CD4-positive, alpha-beta T cell treated with Interleukin-15 for 4 hours (primary cell): ENCODE measurements at regions not wholly inside any gene's neighbourhood (a gene's known extent, or its start where the extent isn't known, plus 50 kb on each side); places are given as distances from the start of the nearest gene placed in this dataset.

Source experiments
- DNase-seq: peaks from one replicate; pipeline ENCODE4 v3.0.0-alpha.2; 2020; ENCODE audit warnings: low spot score

DNA sequence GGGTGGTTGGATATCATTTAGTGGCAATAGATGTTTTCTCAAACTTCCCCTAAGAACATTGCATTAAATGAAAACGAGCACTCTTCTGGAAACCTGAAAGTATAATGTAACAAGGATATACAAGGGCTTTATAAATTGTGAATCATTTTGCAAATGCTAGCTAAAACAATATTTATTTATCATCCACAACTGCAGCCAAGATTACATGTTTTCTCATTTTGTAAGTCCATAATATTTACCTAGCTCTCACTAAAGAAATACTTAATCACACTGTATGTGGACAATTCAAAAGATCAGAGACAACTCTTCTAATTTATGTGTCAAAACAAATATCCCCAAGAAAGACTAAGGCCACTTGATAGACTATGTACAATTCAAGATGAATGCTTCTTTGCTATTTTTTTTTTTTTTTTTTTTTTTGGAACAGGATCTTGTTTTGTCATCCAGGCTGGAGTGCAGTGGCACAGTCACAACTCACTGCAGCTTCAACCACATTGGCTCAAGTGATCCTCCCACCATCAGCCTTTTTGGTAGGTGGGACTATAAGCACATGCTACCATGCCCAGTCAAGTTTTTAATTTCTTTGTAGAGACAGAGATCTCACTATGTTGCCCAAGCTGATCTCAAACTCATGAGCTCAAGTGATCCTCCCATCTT lies 427.7 kb upstream of the THBS1 start:
- no peak for DNase-seq

DNA sequence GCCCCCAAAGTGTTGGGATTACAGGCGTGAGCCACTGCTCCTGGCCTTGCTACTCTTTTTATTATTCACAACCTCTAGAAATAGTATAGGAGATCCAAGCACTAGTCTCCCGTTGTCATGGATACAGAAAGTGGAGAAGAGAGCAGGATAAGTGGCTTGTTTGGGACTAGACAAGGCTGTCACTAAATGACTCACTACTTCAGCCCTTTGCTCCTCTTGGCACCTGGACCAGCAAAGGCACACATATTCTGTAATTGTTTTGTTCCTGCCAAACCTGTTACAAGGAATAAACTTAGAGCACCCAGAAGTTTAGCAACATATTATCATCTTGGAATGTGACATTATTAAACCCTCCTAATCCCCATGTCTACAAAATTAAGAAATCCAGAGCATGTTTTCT lies 427.2 kb upstream of the THBS1 start:
- no peak for DNase-seq

DNA sequence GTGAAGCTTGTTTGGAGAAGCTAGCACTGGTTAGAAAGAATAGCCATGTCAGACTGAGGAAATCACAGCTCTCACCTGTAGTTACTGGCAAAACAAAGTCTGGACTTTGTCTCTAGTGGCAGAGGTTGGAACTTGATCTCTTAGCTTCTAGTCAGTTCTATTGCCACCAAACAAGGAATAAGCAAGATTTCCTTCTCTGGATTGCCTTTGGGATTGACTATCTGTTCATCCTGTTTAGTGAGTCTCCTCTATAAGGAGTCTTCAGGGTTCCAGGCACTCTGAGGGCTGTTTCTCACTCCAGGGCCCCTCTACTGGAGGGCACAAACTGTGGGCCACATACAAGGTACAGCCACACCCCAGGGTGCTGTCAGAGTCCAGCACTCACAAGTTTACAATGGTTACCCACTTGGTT lies 426.6 kb upstream of the THBS1 start:
- no peak for DNase-seq

DNA sequence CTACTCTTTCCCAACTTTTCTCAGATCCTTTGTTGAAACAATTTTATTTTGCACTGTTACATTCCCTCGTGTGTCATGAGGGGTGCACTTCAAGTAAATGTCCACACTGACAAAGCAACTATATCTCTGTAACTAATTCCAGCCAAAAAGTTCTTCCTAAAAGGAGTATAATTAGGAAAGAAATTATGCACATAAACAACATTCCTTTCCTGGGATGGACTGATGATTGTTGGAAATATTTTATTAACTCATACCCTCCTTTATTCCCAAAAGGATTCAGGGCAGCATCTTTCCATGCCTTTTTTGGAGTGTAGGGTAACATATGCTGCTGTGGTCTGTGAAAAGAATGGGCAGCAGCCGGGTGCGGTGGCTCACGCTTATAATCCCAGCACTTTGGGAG lies 426.1 kb upstream of the THBS1 start:
- no peak for DNase-seq

DNA sequence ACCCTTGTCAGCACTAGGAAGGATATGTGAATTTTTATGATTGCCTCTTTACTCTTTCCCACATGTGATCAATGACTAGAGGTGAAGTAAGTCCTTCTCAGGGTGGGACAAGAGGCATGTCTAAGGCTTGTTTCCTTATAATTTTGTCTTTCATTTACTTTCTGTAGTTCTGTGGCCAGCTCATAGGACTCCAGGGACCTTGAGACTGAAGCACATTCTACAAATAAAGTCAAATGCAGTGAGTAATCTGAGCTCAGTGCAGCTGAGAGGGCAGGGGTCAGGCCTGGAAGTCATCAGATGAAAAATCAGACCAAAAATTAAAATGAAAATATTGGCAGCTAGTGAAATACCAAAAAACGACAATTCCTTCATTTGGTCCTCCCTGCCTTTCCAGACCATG lies 424.7 kb upstream of the THBS1 start:
- DNase-seq: no peak

DNA sequence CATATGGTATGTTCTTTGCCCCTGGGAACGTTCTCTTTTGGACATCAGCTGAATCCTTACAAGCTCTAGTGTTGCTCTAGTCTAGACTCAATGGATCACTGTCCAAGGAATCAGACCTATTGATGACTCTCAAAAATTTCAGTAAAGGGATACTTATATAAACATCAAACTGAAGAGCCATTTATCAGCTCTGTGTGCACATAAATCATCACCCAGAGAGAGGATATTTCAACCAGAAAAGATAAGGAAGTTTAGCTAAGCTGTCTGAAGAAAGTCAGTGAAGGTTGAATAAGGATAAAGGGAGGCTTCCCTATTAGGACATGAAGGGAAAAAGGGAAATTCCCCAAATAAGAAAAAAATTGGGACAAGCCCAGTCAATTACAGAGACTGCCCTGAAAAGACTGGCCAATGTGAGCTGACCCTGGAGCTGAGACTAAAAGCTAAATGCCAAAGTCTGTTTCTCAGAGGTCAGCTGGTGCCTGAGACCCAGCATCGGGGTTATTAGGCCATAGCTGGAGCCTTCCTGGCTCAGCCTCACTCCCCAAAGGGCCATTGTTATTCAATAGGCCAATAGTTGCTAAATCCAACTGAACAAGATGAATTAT lies 424.1 kb upstream of the THBS1 start:
- DNase-seq: no peak

DNA sequence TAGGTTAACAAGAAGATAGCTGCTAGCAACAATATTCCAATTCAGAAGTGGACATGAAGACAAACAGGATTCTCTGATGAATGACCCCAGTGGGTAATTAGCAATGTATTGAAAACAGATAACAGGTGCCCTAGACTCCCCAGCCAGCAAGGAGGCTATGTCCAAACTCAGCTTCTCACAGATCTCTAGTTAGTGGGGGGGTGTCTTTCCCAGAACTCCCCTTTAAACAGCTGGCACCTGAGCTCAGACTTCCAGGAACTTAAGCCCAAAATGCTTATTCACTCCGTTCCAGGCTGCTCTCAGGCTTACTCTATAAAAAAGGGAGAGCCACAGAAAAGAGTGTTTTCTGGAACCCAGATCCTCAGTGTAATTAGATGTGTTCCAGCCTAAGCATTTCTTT lies 423.0 kb upstream of the THBS1 start:
- no peak for DNase-seq

DNA sequence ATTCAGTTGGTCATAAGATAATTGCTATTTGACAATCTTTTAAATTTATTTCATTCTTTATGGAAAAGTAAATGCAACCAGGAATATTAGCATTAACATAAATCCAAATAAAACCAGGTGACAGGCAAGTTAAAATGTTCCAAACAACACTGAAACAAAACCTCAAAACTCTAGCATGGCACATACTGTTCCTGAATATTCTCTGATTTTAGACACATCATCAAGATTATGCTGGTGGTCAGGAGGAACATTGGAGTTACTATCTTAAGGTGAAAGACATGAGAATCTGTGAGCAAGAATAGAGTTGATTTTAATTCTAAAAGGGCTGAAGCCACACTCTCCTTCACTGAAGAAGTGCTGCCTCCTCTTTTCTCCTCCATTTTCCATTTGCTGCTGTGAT lies 421.0 kb upstream of the THBS1 start:
- no peak for DNase-seq

DNA sequence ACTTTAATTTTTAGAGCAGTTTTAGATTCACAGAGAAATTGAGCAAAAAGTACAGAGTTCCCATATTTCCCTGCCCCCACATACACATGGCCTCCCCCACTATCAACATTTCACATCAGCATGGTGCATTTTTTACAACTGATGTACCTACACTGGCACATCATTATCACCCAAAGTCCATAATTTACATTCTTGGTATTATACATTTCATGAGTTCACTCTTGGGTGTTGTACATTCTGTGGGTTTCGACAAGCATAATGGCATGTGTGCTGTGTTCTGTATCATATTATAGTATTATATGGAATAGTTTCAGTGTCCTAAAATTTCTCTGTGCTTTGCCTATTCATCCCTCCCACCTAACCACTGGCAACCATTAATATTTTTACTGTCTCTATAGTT lies 419.8 kb upstream of the THBS1 start:
- no peak for DNase-seq

DNA sequence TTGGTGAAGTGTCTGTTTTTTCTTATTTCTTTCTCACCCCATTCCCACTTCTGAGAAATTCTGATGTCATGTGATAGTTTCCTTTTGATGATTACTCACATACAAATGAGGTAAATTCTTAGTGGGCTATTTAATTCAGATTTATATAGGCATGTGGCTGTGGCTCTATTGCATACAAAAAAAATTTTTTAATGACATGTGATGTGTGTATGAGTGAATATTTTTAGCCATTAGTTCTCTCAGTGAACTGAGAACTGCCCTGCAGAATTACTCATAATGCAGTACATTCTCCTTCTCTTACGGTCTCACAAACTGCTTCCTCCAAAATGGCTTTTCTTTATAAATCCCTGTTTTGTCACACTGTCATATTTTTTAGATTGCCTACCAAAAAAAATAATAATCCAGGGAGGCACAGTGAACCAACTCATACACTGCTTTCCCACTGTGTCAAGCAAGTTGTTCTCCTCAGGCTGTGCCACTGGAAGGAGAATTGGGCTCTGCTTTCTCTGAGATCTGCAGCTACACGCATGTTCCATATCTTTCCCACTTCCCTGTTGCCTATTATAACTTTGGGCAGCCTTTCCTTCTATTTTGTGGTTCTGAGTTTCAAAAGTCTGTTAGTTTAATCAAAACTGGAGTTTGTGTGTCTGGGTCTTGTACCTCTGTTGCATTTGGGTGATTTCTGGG lies 415.7 kb upstream of the THBS1 start:
- DNase-seq: no peak

DNA sequence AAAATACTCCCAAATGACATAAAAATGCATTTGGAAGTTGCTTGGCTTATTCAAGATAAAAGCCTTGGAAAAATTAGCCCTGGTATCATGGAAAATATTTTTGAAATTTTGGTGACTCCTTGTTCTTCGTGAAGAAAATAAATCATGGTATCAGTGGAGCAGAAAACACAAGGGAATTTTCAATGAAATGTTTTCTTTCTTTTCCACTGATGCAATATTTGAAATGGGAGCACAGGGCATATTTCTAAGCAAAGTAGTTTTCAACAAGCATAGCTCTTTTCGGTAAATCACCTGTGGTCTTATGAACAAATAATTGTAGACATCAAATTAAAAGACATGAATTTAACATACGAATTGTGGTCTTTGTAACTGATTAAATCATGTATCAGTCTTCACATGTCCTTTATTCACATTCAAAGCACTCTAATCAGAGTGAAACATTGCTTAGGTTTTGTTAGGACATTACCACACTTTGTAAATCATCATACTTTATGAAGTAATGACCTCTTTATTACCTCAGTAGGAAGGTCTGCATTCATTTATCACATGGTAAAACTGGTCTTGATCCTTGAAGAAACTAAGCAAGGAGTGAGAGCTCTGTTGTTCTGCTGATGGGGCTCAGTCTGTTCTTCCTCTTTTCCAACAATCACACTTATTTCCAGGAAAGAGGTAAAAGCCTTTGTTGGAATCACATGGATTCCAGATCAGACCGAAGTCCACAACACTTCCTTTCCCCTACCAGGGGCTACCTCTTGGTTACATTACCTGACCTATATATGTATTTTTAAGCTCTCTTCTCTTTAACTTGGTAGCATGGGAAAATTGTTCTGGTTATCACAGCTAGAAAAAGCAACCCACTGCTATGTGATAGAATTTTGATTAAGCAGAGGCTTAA lies 413.5 kb upstream of the THBS1 start:
- DNase-seq: no peak

DNA sequence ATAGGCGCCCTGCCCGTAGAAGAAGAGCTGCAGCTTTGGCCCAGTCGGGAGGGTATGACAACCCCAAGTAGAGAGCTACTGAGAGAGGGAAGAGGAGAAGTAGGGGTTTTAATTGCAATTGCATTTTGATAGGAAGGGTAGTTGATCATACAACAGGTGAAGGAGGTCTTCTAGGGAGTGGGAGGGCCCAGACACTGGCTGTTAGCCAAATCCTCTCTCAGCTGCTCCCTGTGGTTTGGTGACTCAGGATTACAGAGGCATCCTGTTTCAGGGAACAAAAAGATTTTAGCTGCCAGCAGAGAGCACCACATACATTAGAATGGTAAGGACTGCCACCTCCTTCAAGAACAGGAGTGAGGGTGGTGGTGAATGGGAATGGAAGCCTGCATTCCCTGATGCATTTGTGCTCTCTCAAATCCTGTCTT lies 408.9 kb upstream of the THBS1 start:
- DNase-seq: no peak

DNA sequence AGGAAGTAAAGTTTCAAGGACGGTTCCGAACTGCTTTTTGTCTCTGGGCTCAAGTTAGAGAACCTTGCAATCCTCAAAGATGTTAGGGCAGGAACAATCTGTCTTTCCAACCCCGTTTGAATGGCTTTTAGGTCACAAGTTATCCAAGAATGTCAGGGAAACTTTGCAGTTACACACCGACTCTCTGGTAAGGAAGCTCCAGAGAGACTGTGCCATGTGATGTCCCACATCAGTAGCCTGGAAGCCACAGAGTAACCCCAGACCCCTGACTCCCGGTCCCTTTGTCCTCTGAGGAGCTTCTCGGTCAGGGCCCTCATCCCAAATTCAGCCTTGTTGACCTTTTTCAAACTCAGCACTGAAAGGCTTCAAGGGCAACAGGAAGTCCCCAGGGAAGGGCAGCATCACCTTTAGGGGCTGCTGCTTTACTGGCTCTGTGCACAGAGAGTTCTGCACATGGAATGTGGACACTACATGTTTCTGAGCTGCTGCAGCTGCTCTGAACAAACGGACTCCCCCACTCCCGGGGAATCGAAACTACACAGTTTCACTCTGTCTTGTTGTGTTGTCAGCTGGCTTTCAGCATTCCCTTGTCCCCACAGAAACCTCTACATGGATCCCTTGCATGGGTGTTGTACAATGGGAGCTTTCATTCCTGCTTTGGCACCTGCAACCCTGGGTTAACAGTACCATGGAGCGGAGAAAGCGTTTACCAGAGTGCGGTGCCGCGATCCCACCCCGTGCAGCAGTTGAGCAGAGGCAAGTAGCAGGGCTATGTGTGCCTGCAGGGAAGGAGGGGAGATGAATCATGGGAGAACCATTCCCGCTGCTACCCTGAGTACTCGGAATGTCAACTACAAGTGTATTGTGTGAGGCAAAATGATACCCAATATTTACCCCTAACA lies 408.2 kb upstream of the THBS1 start:
- DNase-seq: no peak

DNA sequence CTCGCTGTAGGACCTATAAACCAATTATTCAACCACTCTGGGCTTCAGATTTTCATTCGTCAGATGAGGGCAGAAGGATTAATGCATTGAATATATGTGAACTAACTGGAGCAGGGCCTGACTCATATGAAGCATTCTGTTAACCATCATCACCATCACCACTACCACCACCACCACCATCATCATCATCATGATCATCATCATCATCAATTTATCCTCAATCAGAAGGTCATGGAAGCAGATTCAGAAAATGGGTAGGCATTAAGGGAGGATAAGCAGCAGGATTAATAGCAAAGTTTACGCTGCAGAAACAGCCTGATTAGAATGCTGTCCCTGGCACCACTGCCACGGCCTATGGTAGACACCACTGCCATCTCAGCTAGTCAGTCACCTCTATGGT lies 407.5 kb upstream of the THBS1 start:
- DNase-seq: no peak

DNA sequence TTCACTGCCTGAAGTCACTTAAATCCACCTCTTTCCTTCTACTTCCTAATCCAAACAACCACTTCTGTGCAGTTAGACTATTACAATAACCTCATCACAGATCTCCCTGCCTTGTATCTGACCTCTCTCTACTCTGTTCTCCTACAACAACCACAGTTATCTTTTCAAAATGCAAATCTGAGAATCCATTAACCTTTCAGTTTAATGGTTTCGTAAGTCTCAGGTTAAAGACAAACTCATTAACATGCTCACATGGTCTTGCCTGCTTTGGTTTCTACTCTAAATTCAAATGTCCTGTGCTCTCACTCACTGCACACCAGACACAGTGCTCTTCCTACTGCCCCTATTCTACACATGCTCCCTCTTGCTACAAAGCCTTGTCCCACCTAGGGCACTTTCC lies 406.5 kb upstream of the THBS1 start:
- no peak for DNase-seq

DNA sequence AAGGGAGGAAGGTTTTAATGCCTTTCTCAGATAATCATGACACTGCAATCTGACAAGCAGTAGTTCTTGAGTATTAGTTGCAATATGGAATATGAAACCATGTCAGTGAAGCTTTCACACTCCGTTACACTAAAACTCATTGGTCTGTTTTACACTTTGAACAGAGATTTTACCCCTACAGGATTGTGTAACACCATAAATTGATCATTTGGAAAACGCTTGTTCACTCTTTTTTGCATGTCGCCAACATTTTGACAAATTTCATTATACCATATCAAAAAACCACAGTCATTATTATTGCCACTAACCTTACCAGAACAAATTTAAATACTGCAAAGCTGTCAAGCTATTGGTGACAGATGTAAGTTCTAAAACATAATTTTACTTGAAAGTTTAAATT lies 404.8 kb upstream of the THBS1 start:
- no peak for DNase-seq

DNA sequence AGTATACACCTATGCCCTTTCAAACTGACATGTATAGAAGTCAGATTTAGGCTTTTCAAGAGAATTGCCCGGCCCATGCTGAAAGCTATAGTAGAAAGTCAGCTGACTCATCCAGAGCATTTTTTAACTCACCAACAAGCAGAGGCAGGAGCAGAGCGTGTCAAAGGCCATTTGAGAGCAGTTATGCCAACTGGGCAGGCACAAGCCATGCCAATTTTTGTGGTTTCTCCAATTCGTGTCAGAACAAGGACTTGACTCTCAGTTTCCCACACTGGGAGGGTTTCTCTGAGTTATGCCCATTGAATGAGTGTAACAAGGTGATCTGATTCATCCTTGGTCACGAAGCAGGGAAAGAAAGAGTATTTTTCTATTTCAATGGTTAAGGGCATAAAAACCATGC lies 403.3 kb upstream of the THBS1 start:
- DNase-seq: no peak

DNA sequence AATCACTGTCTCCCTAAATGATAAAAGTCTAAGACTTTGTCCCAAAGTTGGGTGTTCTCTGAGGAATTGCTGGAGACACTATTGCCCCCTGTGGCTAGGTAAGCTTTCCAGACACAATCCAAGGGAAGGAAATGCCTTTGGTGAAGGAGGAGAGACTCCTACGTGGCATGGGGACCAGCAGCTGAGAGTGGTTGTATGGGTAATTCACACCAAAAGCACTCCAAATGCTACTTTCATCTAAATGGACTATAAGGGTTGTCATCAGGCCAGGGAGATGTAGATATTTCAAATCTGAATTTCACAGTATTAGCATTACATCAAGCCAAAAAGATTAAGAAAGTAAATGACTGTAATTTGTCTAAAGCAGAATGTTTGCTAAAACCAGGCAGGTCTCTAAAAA lies 400.8 kb upstream of the THBS1 start:
- DNase-seq: no peak

DNA sequence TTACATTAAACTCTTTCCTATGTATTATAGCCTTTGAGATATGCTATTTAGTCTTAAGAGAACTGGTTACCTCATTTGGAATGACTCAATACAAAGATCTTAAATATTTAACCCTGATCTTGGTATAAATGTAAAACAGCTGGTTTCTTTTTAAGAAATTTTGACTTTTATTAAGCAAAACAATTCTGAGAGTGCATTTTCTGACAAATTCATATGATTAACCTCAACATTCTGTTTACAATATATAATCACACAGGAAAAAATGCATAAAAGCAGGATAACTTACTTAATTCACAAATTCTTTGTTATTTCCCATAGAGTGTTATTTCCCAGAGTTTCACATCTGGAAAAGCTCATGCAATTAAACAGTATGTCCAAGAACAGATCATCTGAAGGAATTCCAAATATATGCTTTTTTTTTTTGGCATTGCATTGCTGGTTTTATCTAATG lies 400.4 kb upstream of the THBS1 start:
- no peak for DNase-seq

DNA sequence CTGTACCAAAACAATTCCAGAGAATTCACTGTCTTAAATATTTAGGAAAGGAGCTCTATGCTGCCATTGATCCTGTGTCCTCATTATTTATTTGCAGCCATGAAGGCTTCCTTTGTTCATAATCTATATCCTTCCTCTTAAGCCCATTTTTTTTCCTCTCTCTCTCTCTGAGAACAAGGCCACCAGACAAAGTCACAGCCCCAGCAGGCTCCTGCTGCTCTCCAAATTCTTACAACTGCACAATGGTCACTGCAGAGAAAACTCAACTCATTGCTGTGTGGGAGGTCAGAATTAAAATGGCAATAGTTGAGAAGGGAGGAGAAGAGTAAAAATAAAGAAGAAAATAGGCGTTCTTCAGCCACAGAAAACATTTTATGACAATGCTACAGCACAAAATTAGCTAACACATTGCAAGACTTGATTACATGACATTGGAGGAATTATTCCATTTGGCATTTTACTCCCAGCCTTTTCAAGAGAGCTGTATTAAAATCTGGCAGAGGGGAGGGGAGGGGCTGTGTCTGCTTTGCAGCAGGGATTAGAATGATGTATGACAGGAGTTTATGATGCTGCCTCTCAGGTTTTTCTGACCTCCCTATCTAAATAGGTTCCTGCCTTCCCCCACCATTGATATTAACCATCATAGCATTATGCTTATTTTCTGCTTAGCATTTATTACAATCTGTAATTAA lies 399.7 kb upstream of the THBS1 start:
- no peak for DNase-seq

DNA sequence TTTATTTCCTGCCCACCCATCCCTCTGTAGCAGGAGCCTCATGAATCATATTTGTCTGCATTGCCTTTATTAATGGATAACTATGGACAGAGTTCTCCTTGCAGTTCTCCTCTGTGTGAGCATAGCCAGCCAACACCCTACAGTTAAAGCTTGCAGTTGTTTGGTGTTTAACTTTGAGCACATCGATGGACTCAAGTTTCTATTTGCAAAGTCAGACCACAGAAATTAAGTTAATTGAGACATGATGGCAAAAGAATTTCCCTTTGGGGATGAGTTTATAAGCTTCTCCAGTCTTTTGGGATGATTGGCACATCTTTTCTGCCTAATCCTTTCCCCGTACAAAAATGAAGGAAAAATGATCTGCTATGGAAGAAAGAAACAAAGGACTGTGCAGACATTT lies 398.9 kb upstream of the THBS1 start:
- no peak for DNase-seq
